GM21825 (cell line): ENCODE measurements at regions not wholly inside any gene's neighbourhood (a gene's known extent, or its start where the extent isn't known, plus 50 kb on each side); places are given as distances from the start of the nearest gene placed in this dataset.
"Not testable (repeated sequence)": the region's sequence is repeated elsewhere in the genome, so short reads cannot be mapped to it uniquely, and the experiment has no call there.

Experiments used
- ATAC-seq: cut with Tn5 transposase; IDR thresholded peaks from one replicate; pipeline ENCODE4 v1.9.1; 2021; ENCODE audit warnings: mild to moderate bottlenecking, moderate library complexity; ENCODE audit not compliant: unreplicated experiment

DNA sequence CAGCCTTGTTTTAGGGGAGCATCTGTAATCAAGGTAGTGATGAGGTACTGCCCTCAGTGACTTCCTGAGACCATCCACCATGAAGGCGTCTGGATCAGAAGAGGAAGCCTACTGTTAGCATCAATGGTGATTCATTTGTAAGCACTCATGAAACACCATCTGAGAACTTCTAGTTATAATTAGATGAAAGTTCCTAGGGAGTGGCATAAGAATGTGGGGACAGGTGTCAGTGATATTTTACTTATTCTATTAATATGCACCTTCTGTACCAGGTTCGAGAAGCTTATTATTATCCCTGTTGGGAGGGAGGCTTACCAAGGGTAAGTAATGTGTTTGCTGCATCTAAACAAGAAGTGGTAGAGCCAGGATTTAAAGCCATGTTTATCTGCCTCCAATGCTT, 295.8 kb upstream of the TBL1XR1 start:
- no peak for ATAC-seq

DNA sequence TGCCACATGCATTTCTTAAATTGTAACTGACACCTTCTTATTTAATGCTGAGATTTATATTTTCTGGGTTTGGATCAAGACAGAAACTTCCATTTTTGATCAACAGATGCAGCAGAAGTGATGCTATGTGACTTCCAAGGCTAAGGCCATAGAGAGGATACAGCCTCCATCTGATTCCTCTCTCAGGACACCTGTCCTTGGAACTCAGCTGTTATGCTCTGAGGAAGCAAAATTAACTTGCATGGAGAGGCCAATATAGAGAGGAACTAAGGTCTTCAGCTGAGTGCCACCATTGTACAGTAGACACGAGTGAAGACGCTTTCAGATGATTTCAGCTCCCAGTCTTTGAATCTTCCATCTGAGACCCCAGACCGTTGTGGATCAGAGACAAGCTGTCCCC, 296.9 kb upstream of the TBL1XR1 start:
- ATAC-seq: no peak

DNA sequence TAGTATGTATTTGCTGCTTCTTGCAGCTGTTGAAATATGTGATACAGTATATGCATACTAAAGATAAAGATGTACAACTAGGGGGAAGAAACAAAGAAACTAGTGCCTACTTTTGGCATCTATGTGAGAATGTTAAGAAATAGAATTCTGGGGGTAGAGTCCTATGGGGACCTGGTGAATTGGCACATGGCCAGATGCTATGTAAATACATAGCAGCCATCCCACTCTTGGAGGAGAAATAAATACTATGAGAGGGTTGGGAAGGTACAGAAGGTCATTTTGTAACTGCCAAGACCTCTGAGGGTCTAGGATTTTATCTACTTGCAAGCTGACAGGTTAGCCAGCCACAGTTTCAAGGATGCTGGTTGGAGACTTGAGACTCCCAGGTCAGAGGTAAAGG, 298.3 kb upstream of the TBL1XR1 start:
- ATAC-seq: no peak

DNA sequence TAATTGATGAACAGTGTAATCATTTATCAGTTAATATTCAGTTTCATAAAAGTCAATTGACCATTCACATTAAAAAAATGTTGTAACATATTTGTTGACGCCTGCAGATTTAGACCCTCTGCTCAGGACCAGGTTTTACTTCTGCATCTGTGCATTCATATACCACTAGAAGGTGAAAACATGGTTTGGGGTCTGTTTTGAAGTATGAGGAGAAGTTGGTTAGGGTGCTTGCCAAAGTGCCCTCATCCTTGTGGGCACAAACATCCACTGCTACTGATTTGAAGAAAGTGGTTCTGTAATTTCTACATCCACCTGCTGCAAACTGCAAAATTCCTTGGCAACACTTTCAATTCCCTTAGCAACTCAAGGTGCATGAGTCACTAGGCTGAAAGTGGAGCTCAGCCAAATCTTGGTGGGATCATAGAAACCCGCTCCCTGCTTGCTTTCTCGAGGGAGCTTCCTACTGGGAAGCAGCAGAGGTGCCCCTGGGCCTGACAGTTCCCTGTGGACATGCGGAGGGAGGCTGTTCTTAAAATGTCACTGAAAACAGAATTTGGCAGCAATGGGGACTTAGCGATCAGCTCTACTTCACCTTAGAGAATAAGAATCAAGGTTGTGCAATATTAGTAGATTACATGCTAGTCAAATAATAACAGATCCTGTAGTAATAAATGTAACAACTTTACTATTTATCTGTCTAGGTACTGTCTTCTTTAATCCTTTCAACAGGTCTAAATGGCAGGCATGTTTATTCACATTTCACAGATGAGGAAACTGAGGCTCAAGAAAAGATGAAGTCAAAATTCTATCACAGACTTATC, 301.0 kb upstream of the TBL1XR1 start:
- ATAC-seq: no peak

DNA sequence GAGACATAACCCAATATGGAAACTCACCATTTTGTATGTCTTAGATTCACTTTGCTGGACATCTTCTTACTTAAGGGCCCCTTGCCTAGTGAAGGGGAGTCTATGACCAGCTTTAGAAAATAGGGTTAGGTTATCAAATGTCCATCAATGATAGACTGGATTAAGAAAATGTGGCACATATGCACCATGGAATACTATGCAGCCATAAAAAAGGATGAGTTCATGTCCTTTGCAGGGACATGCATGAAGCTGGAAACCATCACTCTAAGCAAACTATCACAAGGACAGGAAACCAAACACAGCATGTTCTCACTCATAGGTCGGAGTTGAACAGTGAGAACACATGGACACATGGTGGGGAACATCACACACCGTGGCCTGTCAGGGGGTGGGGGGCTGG, 301.8 kb upstream of the TBL1XR1 start:
- ATAC-seq: not testable (repeated sequence)

- no peak for ATAC-seq
These were observed 302.6 kb upstream of the TBL1XR1 start for GRCh38 chr3:177499779-177500423.

GRCh38 chr3:177510693-177511216, 313.5 kb upstream of the TBL1XR1 start:
- no peak for ATAC-seq

- no peak for ATAC-seq
These were observed 315.9 kb upstream of the TBL1XR1 start for GRCh38 chr3:177512945-177513814.

- no peak for ATAC-seq
These were observed 316.7 kb upstream of the TBL1XR1 start for GRCh38 chr3:177513815-177514610.

- ATAC-seq: no peak
These were observed 317.6 kb upstream of the TBL1XR1 start for GRCh38 chr3:177514611-177515499.

- no peak for ATAC-seq
These were observed 318.5 kb upstream of the TBL1XR1 start for GRCh38 chr3:177515786-177516157.

DNA sequence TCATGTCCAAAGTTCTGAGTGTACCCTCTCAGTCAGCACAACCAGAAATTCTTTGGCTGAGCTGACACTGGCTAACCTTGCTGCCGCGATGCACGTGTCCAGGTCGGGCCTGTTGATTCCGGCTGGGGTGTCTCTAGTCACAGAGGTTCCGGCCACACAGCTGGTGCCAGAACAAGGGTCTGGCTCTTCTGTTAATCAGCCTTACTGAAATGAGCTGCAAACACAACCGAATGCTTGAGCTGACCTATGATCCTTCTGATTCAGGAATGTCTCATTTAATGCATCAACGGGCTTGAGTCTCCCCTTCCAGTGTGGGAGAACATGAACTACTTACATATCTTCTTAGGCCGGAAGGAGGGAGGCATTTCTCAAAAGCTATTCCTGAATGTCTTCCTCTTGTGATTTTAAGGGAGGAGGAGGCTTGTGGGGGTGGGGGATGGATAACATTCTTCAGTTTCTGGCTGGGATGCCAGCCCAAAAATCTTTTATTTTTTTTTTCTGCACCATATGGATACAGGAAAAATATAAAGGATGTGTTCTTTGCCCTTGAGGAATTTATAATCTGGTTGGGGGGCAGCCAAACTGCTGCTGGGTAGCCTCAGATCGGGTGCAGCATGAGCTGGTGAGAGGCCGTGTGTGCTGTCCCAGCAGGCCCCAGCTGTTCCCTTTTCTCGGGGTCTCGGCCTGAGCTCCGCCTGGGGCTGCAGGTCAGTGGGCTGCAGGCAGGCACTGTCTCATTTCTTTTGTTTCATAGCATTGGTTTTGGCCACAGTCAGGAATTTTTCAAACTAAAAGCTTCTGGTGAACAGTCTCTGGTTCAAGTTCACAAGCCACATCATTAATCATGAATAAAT, 319.1 kb upstream of the TBL1XR1 start:
- ATAC-seq: no peak

DNA sequence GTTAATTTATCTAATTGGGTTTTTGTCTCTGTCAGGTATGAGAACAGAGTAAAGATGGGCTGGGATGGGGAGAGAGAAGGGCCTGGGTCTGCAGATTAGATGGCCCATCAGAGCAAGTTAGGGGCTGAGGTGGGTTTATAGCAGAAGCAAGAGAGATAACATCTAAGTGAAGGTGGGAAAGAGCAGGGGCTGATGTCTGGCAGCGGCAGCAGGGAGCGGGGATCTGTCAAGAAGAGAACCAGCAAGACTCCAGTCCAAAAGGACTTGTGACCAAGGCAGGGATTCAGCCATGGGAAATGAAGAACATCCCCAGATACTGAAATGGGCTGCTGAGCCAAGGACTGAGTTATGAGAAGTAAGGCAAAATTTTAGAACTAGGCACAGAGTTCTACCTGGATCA, 320.6 kb upstream of the TBL1XR1 start:
- ATAC-seq: no peak

DNA sequence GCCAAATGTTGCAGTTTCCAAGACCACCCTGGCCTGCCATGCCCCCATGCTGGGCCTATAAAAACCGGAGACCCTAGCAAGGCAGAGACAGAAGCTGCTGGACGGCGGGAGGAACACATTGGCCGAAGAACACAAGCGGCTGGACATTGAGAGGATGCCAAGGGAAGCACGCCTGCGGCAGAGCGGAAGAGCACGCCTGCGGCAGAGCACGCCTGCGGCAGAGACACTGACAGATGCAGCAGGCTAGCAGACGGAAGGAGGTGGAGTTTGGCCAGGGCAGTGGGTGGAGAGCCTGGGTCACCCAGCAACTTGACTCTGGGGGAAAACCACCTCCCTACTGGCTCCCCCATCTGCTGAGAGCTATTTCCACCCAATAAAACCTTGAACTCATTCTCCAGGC, 322.3 kb upstream of the TBL1XR1 start:
- no peak for ATAC-seq

- no peak for ATAC-seq
These were observed 324.0 kb upstream of the TBL1XR1 start for GRCh38 chr3:177521305-177521704.

GRCh38 chr3:177522051-177522450, 324.8 kb upstream of the TBL1XR1 start:
- no peak for ATAC-seq

GRCh38 chr3:177523067-177523675, 325.9 kb upstream of the TBL1XR1 start:
- ATAC-seq: no peak

DNA sequence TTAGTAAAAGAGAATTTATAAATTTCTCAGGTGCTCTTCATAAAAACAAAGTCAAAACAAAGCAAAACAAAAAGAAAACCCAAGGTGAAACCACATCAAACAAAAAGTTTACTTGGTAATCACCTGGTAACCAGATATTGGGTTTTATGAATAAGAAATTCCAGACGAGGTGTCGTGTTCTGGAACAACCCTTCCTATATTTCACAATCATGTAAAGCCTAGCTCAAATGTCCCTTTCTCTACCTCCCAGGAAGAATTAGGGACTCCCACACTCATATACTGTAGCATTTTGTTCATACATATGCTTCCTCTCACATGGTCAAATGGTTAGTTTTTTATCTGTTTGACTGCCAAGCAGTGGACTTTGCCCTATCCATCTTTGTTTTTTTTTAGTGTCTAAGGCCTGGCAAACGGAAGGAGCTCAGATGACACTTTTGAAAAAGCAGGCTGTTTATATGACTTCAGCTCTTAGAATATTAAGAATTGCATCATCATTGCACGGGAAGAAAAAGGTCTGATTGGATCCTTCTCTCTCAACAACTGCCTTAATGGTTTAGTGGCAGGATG, 326.7 kb upstream of the TBL1XR1 start:
- no peak for ATAC-seq
